Nephron (organoid): ENCODE measurements at regions not wholly inside any gene's neighbourhood (a gene's known extent, or its start where the extent isn't known, plus 50 kb on each side); places are given as distances from the start of the nearest gene placed in this dataset.

ENCODE experiments used
- H3K27ac Mint-ChIP-seq, 3 experiments: 2 replicates each; pipeline ENCODE4 v1.8.0; 2020; ENCODE audit warnings: mixed read lengths in 3 of 3, mild to moderate bottlenecking in 2 of 3, moderate library complexity in 1 of 3
- H3K27me3 Mint-ChIP-seq: 2 replicates; pipeline ENCODE4 v1.8.0; 2021; ENCODE audit warnings: low read depth, mild to moderate bottlenecking, moderate library complexity, mixed read lengths
- H3K36me3 Mint-ChIP-seq: 2 replicates; pipeline ENCODE4 v1.8.0; 2020; ENCODE audit warnings: low read depth, mixed read lengths
- H3K4me1 Mint-ChIP-seq: 2 replicates; pipeline ENCODE4 v1.8.0; 2020; ENCODE audit warnings: mixed read lengths
- H3K4me3 Mint-ChIP-seq, 3 experiments: 2 replicates each; pipeline ENCODE4 v1.8.0; 2020; ENCODE audit warnings: mild to moderate bottlenecking in 3 of 3, mixed read lengths in 3 of 3, moderate library complexity in 2 of 3
- H3K9me3 Mint-ChIP-seq: 2 replicates; pipeline ENCODE4 v1.8.0; 2020; ENCODE audit warnings: mixed read lengths
- TF ChIP-seq, protein P1 (sequence below), 3 experiments: fragments of 200-600 bp; sonication (generic); IDR thresholded peaks; one replicate each; pipeline ENCODE4 v1.5.0; 2021; ENCODE audit warnings: antibody characterized with exemption in 3 of 3; ENCODE audit not compliant: unreplicated experiment in 3 of 3

DNA sequence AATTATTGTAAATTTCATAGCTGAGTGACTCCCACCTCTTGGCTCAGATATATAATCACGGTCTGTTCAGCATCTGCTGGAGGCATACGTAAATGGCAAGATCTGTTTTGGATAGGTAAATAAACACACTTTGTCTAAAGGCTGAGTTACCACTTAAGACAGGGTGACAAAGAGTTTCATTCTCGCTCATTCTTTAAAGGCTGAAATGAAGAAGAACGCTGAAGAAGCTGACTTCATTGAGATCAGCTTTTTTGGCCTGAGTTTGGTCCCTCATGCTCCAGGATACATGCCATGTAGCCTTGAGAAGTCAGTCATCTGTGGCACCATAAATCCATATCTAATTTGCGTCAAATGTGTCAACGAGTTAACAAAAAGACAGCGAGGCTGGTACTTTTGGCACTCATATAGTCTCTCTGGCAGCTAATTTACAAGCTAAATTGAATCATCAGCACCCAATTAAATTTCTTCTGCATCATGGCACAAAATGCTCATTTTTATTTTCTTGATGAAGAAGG, 309.9 kb downstream of the GPAM start:
- TF ChIP-seq, protein P1, sequence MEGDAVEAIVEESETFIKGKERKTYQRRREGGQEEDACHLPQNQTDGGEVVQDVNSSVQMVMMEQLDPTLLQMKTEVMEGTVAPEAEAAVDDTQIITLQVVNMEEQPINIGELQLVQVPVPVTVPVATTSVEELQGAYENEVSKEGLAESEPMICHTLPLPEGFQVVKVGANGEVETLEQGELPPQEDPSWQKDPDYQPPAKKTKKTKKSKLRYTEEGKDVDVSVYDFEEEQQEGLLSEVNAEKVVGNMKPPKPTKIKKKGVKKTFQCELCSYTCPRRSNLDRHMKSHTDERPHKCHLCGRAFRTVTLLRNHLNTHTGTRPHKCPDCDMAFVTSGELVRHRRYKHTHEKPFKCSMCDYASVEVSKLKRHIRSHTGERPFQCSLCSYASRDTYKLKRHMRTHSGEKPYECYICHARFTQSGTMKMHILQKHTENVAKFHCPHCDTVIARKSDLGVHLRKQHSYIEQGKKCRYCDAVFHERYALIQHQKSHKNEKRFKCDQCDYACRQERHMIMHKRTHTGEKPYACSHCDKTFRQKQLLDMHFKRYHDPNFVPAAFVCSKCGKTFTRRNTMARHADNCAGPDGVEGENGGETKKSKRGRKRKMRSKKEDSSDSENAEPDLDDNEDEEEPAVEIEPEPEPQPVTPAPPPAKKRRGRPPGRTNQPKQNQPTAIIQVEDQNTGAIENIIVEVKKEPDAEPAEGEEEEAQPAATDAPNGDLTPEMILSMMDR (IDR thresholded peaks at IDR 0.05; ENCODE audit: unreplicated experiment in 3 of 3) = no peak
- H3K27me3 Mint-ChIP-seq = peaks cover 8% of the 10 kb centered on the region
- H3K9me3 Mint-ChIP-seq = peaks cover 4% of the 10 kb centered on the region
- no peak overlapping the region for H3K4me3 Mint-ChIP-seq
- H3K36me3 Mint-ChIP-seq = no peaks in the 10 kb centered on the region
- H3K27ac Mint-ChIP-seq = no peak overlapping the region
- H3K4me1 Mint-ChIP-seq = no peaks in the 10 kb centered on the region

DNA sequence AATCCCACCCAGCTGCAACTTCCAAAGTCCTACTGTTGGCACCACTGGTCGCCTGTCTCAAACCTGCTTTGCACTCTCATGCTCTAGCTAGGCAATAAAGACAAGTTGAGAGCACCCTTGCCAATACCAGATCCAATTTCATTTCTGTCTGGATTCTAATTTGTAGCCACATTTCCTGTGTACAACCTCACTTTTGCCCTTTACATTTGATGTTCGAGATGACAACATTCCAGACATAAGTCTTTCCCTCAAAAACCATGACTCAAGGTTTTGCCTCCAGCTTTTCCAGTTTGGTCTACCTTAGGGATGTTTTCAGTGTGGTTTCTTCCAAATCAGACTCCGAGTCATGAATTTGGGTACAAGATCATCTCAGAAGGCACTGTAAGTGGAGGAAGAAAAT, 309.0 kb downstream of the GPAM start:
- Mint-ChIP-seq H3K4me3 (no peak overlapping the region), H3K27ac (no peak overlapping the region), H3K4me1 (no peaks in the 10 kb centered on the region), H3K27me3 (peaks cover 8% of the 10 kb centered on the region), H3K9me3 (peaks cover 4% of the 10 kb centered on the region), H3K36me3 (no peaks in the 10 kb centered on the region)
- TF ChIP-seq, protein P1 (IDR thresholded peaks at IDR 0.05; ENCODE audit: unreplicated experiment in 3 of 3) = no peak

DNA sequence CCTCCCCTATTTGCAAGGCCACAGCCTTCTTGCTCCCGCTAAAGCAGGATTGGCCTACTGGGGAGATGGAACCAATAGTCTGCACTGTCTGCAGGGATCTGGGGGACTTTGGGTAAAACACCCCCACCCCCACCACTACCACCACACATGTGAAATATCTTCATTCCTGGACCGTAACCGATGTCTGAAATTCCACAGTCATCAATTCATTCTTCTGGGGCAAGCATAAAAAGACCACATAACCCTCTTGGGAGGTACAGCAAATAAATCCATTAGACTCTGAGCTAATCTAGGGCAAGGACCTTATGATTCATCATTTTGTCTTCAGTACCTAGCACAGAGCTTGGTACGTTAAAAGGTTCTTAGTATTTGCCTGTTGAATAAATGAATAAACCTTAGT, 307.8 kb downstream of the GPAM start:
- Mint-ChIP-seq H3K9me3 (peaks cover 4% of the 10 kb centered on the region), H3K4me1 (no peaks in the 10 kb centered on the region), H3K27me3 (peaks cover 7% of the 10 kb centered on the region), H3K4me3 (no peak overlapping the region), H3K36me3 (no peaks in the 10 kb centered on the region), H3K27ac (no peak overlapping the region)
- TF ChIP-seq, protein P1 (IDR thresholded peaks at IDR 0.05; ENCODE audit: unreplicated experiment in 3 of 3) = no peak

DNA sequence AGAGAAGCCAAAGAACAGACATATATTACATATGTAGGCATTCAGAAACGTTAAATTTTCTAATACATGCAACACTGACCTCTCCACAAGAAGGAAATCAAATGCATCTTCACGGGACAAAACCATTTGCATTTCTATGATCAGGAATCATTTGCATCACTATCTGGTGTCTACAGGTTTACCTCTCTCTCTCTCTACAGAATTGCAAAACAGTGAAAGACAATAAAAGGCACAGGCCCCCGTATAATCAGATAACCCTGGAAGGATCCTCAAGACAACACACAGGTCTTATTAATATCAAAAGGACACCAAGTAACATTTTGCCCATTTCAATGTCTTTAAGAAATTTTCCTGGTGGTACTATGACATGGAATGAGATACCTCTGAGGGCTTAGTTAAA, 306.3 kb downstream of the GPAM start:
- TF ChIP-seq, protein P1 (IDR thresholded peaks at IDR 0.05; ENCODE audit: unreplicated experiment in 3 of 3) = no peak
- Mint-ChIP-seq H3K27ac (no peak overlapping the region), H3K27me3 (no peaks in the 10 kb centered on the region), H3K9me3 (peaks cover 4% of the 10 kb centered on the region), H3K4me1 (no peaks in the 10 kb centered on the region), H3K4me3 (no peak overlapping the region), H3K36me3 (no peaks in the 10 kb centered on the region)

DNA sequence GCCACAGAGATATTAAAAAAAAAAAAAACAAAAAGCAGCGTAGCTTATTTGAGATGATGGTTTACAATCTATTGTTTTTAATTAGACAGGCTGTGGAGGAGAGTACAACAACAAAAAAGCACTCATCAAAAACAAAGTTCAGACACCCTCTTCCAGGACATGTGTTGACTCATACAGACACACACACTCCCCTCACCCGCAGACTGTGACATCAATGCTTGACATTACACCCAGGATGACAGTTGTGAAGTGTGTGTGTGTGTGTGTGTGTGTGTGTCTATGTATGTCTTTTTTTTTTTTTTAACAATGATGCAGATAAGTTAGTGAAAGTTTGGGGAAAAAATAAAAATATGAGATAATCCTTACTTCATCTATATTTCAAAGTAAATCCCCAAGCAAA, 303.6 kb downstream of the GPAM start:
- Mint-ChIP-seq H3K27ac (no peak overlapping the region), H3K9me3 (peaks cover 9% of the 10 kb centered on the region), H3K4me1 (no peaks in the 10 kb centered on the region), H3K4me3 (no peak overlapping the region), H3K27me3 (no peaks in the 10 kb centered on the region), H3K36me3 (no peaks in the 10 kb centered on the region)
- TF ChIP-seq, protein P1 (IDR thresholded peaks at IDR 0.05; ENCODE audit: unreplicated experiment in 3 of 3) = no peak

DNA sequence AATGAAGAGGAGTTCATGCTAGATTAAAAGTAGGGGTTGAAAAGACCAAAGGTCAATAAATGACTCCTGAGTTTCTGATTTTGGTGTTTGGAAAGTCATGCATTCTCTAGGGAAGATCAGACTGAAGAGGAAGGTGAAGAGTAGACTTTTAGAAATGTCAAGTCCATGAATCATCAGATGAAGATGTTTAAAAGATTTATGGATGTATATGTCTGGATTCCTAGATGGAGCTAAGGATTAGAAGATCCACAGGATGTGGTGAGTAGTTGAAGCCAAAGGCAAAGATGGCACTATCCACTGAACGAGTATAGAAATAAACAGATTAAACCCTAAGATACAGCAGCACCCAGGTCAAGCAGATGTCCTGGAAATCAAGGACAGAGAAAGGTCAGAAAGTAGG, 298.5 kb downstream of the GPAM start:
- Mint-ChIP-seq H3K9me3 (peaks cover 7% of the 10 kb centered on the region), H3K4me1 (no peaks in the 10 kb centered on the region), H3K4me3 (no peak overlapping the region), H3K27ac (no peak overlapping the region), H3K36me3 (no peaks in the 10 kb centered on the region), H3K27me3 (no peaks in the 10 kb centered on the region)
- TF ChIP-seq, protein P1 (IDR thresholded peaks at IDR 0.05; ENCODE audit: unreplicated experiment in 3 of 3) = no peak
